ENCODE measurements at regions not wholly inside any gene's neighbourhood (a gene's known extent, or its start where the extent isn't known, plus 50 kb on each side); places are given as distances from the start of the nearest gene placed in this dataset.

DNA sequence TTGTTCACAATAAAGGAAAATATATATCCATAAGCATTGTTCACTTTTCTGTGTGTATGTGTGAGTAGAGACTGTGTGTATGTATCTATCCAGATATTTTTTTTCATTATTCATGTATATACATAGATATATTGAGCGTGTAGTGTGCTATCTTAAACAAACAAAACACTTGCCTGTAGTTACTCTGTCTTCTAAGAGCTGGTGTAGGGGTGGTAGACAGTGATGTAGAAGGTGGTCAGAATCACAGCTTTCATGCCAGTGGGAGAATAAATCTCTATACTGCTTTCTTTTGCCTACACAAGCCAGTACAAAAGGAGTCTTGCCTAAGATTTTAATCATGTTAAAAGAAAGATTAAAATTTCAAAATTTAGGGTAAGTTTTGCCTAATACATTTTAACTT, 122.0 kb downstream of the UCHL5 start:
- intact Hi-C loops (cut with DNase I), result no loop called here
- no peaks in the 10 kb centered on the region for H3K9me3 ChIP-seq (ENCODE audit: control insufficient read depth in 2 of 3, insufficient read depth in 1 of 3, low read length in 3 of 3)
- no peaks in the 10 kb centered on the region for H3K27me3 ChIP-seq (ENCODE audit: control insufficient read depth, insufficient read depth, low read length)
- TF ChIP-seq, protein P1, sequence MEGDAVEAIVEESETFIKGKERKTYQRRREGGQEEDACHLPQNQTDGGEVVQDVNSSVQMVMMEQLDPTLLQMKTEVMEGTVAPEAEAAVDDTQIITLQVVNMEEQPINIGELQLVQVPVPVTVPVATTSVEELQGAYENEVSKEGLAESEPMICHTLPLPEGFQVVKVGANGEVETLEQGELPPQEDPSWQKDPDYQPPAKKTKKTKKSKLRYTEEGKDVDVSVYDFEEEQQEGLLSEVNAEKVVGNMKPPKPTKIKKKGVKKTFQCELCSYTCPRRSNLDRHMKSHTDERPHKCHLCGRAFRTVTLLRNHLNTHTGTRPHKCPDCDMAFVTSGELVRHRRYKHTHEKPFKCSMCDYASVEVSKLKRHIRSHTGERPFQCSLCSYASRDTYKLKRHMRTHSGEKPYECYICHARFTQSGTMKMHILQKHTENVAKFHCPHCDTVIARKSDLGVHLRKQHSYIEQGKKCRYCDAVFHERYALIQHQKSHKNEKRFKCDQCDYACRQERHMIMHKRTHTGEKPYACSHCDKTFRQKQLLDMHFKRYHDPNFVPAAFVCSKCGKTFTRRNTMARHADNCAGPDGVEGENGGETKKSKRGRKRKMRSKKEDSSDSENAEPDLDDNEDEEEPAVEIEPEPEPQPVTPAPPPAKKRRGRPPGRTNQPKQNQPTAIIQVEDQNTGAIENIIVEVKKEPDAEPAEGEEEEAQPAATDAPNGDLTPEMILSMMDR (IDR thresholded peaks at IDR 0.05; ENCODE audit: borderline replicate concordance, extremely low read depth, insufficient read depth), result no peak
- H3K27ac ChIP-seq (ENCODE audit: low read depth in 2 of 2, low read length in 2 of 2), result no peak overlapping the region
- H3K9ac ChIP-seq (ENCODE audit: low read length in 3 of 3), result no peak overlapping the region
- DNase-seq, result no peak
- no peaks in the 10 kb centered on the region for H3K36me3 ChIP-seq (ENCODE audit: control insufficient read depth in 2 of 3, insufficient read depth in 3 of 3, low read length in 3 of 3)
- no peak for FAIRE-seq
- no peak overlapping the region for H3K4me3 ChIP-seq (ENCODE audit: low read length in 3 of 3)
- no peaks in the 10 kb centered on the region for H3K4me1 ChIP-seq (ENCODE audit: control insufficient read depth in 2 of 3, insufficient read depth in 2 of 3, low read depth in 1 of 3, low read length in 3 of 3)

GRCh38 chr1:192939440-192939839, 119.7 kb downstream of the UCHL5 start:
- H3K27ac ChIP-seq (ENCODE audit: low read depth in 2 of 2, low read length in 2 of 2), result no peak overlapping the region
- no peaks in the 10 kb centered on the region for H3K36me3 ChIP-seq (ENCODE audit: control insufficient read depth in 2 of 3, insufficient read depth in 3 of 3, low read length in 3 of 3)
- no peaks in the 10 kb centered on the region for H3K4me1 ChIP-seq (ENCODE audit: control insufficient read depth in 2 of 3, insufficient read depth in 2 of 3, low read depth in 1 of 3, low read length in 3 of 3)
- no peaks in the 10 kb centered on the region for H3K27me3 ChIP-seq (ENCODE audit: control insufficient read depth, insufficient read depth, low read length)
- intact Hi-C loops (cut with DNase I), result no loop called here
- no peaks in the 10 kb centered on the region for H3K9me3 ChIP-seq (ENCODE audit: control insufficient read depth in 2 of 3, insufficient read depth in 1 of 3, low read length in 3 of 3)
- TF ChIP-seq, protein P1 (IDR thresholded peaks at IDR 0.05; ENCODE audit: borderline replicate concordance, extremely low read depth, insufficient read depth), result no peak
- no peak for FAIRE-seq
- H3K9ac ChIP-seq (ENCODE audit: low read length in 3 of 3), result no peak overlapping the region
- no peak overlapping the region for H3K4me3 ChIP-seq (ENCODE audit: low read length in 3 of 3)
- DNase-seq, result no peak

DNA sequence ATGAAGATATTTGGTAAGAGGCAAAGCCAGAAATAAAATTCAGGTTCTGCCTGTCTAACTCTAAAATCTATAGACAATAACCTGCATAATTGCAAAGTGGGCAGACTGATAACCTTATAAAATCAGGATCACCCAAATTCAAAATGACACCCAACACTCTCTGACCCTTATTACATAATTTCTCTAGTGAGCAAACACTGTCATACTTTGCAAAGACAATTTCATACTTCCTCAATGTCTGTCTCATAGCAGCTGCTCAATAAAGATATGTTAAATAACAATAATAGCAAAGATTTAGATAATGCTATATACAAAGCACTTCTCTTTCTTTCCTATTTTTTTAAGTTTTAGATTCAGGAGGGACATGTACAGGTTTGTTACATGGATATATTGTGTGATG, 118.5 kb downstream of the UCHL5 start:
- no peak for DNase-seq
- intact Hi-C loops (cut with DNase I), result no loop called here
- FAIRE-seq, result no peak

More for the DNA sequence above, 118.5 kb downstream of the UCHL5 start:
- Histone ChIP-seq H3K27ac (ENCODE audit: low read depth in 2 of 2, low read length in 2 of 2) (no peak overlapping the region), H3K36me3 (ENCODE audit: control insufficient read depth in 2 of 3, insufficient read depth in 3 of 3, low read length in 3 of 3) (no peaks in the 10 kb centered on the region), H3K9me3 (ENCODE audit: control insufficient read depth in 2 of 3, insufficient read depth in 1 of 3, low read length in 3 of 3) (no peaks in the 10 kb centered on the region), H3K4me3 (ENCODE audit: low read length in 3 of 3) (no peak overlapping the region), H3K4me1 (ENCODE audit: control insufficient read depth in 2 of 3, insufficient read depth in 2 of 3, low read depth in 1 of 3, low read length in 3 of 3) (no peaks in the 10 kb centered on the region), H3K27me3 (ENCODE audit: control insufficient read depth, insufficient read depth, low read length) (no peaks in the 10 kb centered on the region), H3K9ac (ENCODE audit: low read length in 3 of 3) (no peak overlapping the region)
- TF ChIP-seq, protein P1 (IDR thresholded peaks at IDR 0.05; ENCODE audit: borderline replicate concordance, extremely low read depth, insufficient read depth), result no peak

Measured in kidney (tissue), 13 donors.